Neural progenitor cell (in vitro differentiated cells): ENCODE measurements at regions not wholly inside any gene's neighbourhood (a gene's known extent, or its start where the extent isn't known, plus 50 kb on each side); places are given as distances from the start of the nearest gene placed in this dataset.
A peak's percentile ranks its signal among the peaks of the same experiment; 100 is the strongest.

Experiments
- DNase-seq: peaks from one replicate; pipeline ENCODE4 v3.0.0-alpha.2; 2016; ENCODE audit warnings: low spot score
- H2AFZ ChIP-seq: fragments of 200-600 bp; sonication (generic); replicated peaks from 2 replicates; pipeline ENCODE4 v1.6.1; 2016; ENCODE audit warnings: antibody characterized with exemption
- H3F3A ChIP-seq: fragments of 200-600 bp; sonication (generic); 2 replicates; pipeline ENCODE4 v1.6.1; 2016; ENCODE audit warnings: antibody characterized with exemption, low read depth
- H3K27ac ChIP-seq: fragments of 200-600 bp; sonication (generic); 2 replicates; pipeline ENCODE4 v1.5.1; 2016; ENCODE audit warnings: mild to moderate bottlenecking
- H3K27me3 ChIP-seq: fragments of 200-600 bp; sonication (generic); 2 replicates; pipeline ENCODE4 v1.6.1; 2016; ENCODE audit warnings: mild to moderate bottlenecking, moderate library complexity
- H3K36me3 ChIP-seq: fragments of 200-600 bp; sonication (generic); 2 replicates; pipeline ENCODE4 v1.5.1; 2016
- H3K4me1 ChIP-seq: fragments of 200-600 bp; sonication (generic); 2 replicates; pipeline ENCODE4 v1.6.1; 2016; ENCODE audit warnings: mixed run types
- H3K4me2 ChIP-seq: fragments of 200-600 bp; sonication (generic); 2 replicates; pipeline ENCODE4 v1.6.1; 2016
- H3K4me3 ChIP-seq: fragments of 200-600 bp; sonication (generic); 2 replicates; pipeline ENCODE4 v1.5.1; 2016
- H3K79me2 ChIP-seq: fragments of 200-600 bp; sonication (generic); 2 replicates; pipeline ENCODE4 v1.6.1; 2016; ENCODE audit warnings: low read depth
- H3K9ac ChIP-seq: fragments of 200-600 bp; sonication (generic); 2 replicates; pipeline ENCODE4 v1.6.1; 2016
- H3K9me3 ChIP-seq: fragments of 200-600 bp; sonication (generic); 2 replicates; pipeline ENCODE4 v1.5.1; 2016; ENCODE audit warnings: low read depth
- H4K20me1 ChIP-seq: fragments of 200-600 bp; sonication (generic); 2 replicates; pipeline ENCODE4 v1.6.1; 2016; ENCODE audit warnings: low read depth
- H3K27ac Mint-ChIP-seq: 3 replicates; pipeline ENCODE4 v1.8.0; 2021; ENCODE audit warnings: mixed read lengths
- H3K27me3 Mint-ChIP-seq: 2 replicates; pipeline ENCODE4 v1.8.0; 2022; ENCODE audit warnings: low read depth, mild to moderate bottlenecking, inconsistent platforms, moderate library complexity, mixed read lengths; ENCODE audit not compliant: insufficient read depth
- H3K36me3 Mint-ChIP-seq: 3 replicates; pipeline ENCODE4 v1.8.0; 2021; ENCODE audit warnings: mixed read lengths
- H3K4me1 Mint-ChIP-seq: 3 replicates; pipeline ENCODE4 v1.8.0; 2021; ENCODE audit warnings: mixed read lengths
- H3K4me3 Mint-ChIP-seq: 3 replicates; pipeline ENCODE4 v1.8.0; 2021; ENCODE audit warnings: mild to moderate bottlenecking, moderate library complexity, mixed read lengths
- H3K9me3 Mint-ChIP-seq: 3 replicates; pipeline ENCODE4 v1.8.0; 2020; ENCODE audit warnings: mixed read lengths
- EZH2 ChIP-seq: fragments of 200-600 bp; sonication (generic); IDR thresholded peaks from 2 replicates; pipeline ENCODE4 v1.6.1; 2017; ENCODE audit warnings: antibody characterized with exemption, mild to moderate bottlenecking, moderate library complexity
- EZH2phosphoT487 ChIP-seq: fragments of 200-600 bp; sonication (generic); IDR thresholded peaks from 2 replicates; pipeline ENCODE4 v1.6.1; 2017; ENCODE audit warnings: antibody characterized with exemption
- TF ChIP-seq, protein P1 (sequence below): fragments of 200-600 bp; sonication (generic); IDR thresholded peaks from 2 replicates; pipeline ENCODE4 v1.5.1; 2017; ENCODE audit warnings: antibody characterized with exemption, mild to moderate bottlenecking

DNA sequence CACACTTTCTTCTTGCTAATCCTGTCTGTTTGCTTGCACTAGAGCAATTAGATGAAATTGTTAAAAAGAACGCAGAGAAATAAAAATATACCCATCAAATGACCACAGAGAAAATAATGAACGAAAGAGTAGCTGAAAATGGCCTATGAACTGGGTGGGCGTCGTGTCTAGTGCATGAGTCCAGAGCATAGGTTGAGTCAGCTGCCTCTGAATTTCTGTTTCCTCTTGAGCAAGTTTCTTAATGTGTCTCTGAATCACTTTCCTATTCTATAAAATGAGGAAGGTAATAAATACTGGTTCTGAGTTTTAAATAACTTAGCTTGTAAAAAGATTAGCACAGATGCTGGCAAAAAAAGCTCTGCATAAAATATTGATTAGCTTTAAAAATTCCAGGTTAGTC lies 75.0 kb downstream of the POM121L12 start:
- Histone ChIP-seq H3F3A (no peaks in the 10 kb centered on the region), H3K27me3 (no peaks in the 10 kb centered on the region), H3K4me1 (no peaks in the 10 kb centered on the region), H2AFZ (peak overlapping the region; percentile 32), H3K36me3 (no peaks in the 10 kb centered on the region), H3K79me2 (no peaks in the 10 kb centered on the region), H3K4me2 (no peak overlapping the region), H3K9me3 (no peaks in the 10 kb centered on the region), H4K20me1 (no peaks in the 10 kb centered on the region), H3K4me3 (no peak overlapping the region), H3K27ac (no peak overlapping the region), H3K9ac (no peak overlapping the region)
- no peaks in the 10 kb centered on the region for H3K27me3 Mint-ChIP-seq
- H3K27ac Mint-ChIP-seq = no peak overlapping the region
- no peaks in the 10 kb centered on the region for H3K9me3 Mint-ChIP-seq
- H3K4me3 Mint-ChIP-seq = no peak overlapping the region
- TF ChIP-seq EZH2 = no peak
- no peak for TF ChIP-seq EZH2phosphoT487
- TF ChIP-seq, protein P1, sequence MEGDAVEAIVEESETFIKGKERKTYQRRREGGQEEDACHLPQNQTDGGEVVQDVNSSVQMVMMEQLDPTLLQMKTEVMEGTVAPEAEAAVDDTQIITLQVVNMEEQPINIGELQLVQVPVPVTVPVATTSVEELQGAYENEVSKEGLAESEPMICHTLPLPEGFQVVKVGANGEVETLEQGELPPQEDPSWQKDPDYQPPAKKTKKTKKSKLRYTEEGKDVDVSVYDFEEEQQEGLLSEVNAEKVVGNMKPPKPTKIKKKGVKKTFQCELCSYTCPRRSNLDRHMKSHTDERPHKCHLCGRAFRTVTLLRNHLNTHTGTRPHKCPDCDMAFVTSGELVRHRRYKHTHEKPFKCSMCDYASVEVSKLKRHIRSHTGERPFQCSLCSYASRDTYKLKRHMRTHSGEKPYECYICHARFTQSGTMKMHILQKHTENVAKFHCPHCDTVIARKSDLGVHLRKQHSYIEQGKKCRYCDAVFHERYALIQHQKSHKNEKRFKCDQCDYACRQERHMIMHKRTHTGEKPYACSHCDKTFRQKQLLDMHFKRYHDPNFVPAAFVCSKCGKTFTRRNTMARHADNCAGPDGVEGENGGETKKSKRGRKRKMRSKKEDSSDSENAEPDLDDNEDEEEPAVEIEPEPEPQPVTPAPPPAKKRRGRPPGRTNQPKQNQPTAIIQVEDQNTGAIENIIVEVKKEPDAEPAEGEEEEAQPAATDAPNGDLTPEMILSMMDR = no peak
- no peaks in the 10 kb centered on the region for H3K36me3 Mint-ChIP-seq
- no peak for DNase-seq
- H3K4me1 Mint-ChIP-seq = no peaks in the 10 kb centered on the region

DNA sequence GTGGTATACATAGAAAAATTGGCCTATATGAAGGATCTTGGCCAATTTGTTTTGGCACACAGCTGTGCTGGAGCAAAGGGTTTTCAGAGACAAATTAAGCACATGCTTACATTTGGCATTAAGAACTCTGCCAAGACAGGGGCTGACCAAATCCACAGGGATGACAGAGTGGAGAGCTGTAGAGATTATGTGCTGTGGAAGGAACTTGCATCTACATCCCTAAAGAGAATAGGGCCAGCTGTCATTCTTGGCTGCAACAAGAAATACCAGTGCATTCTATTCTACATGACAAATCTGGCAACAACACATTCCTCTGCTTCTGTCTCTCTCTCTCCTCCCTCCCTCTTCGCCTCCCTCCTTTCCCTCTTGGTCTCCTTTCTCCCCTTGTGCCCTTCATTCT lies 75.6 kb downstream of the POM121L12 start:
- Histone ChIP-seq H3K4me3 (no peak overlapping the region), H3K4me2 (no peak overlapping the region), H3K4me1 (no peaks in the 10 kb centered on the region), H2AFZ (no peak overlapping the region), H3F3A (no peaks in the 10 kb centered on the region), H3K36me3 (no peaks in the 10 kb centered on the region), H3K9ac (no peak overlapping the region), H3K79me2 (no peaks in the 10 kb centered on the region), H3K9me3 (no peaks in the 10 kb centered on the region), H3K27ac (no peak overlapping the region), H3K27me3 (no peaks in the 10 kb centered on the region), H4K20me1 (no peaks in the 10 kb centered on the region)
- H3K9me3 Mint-ChIP-seq = no peaks in the 10 kb centered on the region
- DNase-seq = peak; percentile 11
- H3K4me3 Mint-ChIP-seq = no peak overlapping the region
- no peaks in the 10 kb centered on the region for H3K4me1 Mint-ChIP-seq
- no peaks in the 10 kb centered on the region for H3K36me3 Mint-ChIP-seq
- no peaks in the 10 kb centered on the region for H3K27me3 Mint-ChIP-seq
- H3K27ac Mint-ChIP-seq = no peak overlapping the region
- TF ChIP-seq EZH2phosphoT487 (no peak), EZH2 (no peak)
- TF ChIP-seq, protein P1 = no peak

DNA sequence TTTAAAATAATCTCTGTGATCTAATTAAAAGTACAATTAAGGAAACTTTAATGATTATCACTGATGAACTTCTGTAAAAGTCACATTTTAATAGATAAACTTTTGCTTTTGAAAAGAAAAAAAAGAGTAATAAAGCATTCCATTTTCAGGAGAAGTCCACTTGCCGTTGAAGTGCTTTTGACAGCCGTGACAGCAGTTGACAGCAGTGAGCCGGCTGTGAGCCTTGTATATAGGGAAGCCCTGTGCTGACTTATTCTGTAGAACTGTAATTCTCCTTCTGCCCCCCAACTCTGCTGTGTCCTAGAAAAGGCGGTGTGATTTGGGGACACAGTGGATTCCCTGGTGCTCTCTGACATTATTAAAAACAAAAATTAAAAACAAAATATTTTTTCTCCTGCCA lies 78.0 kb downstream of the POM121L12 start:
- H3K79me2 ChIP-seq = no peaks in the 10 kb centered on the region
- no peak overlapping the region for H2AFZ ChIP-seq
- no peak overlapping the region for H3K4me2 ChIP-seq
- no peaks in the 10 kb centered on the region for H3K9me3 Mint-ChIP-seq
- no peaks in the 10 kb centered on the region for H4K20me1 ChIP-seq
- H3K4me1 Mint-ChIP-seq = no peaks in the 10 kb centered on the region
- H3K36me3 ChIP-seq = no peaks in the 10 kb centered on the region
- H3K27me3 ChIP-seq = no peaks in the 10 kb centered on the region
- no peaks in the 10 kb centered on the region for H3K27me3 Mint-ChIP-seq
- H3K4me3 Mint-ChIP-seq = no peak overlapping the region
- no peak overlapping the region for H3K27ac Mint-ChIP-seq
- H3K4me3 ChIP-seq = no peak overlapping the region
- DNase-seq = no peak
- H3K4me1 ChIP-seq = no peaks in the 10 kb centered on the region
- no peaks in the 10 kb centered on the region for H3K36me3 Mint-ChIP-seq
- H3F3A ChIP-seq = no peaks in the 10 kb centered on the region
- H3K27ac ChIP-seq = no peak overlapping the region
- TF ChIP-seq EZH2phosphoT487 = no peak
- no peak for TF ChIP-seq EZH2
- TF ChIP-seq, protein P1 = no peak
- no peaks in the 10 kb centered on the region for H3K9me3 ChIP-seq
- no peak overlapping the region for H3K9ac ChIP-seq
